PFSK-1 (cell line): ENCODE measurements at regions not wholly inside any gene's neighbourhood (a gene's known extent, or its start where the extent isn't known, plus 50 kb on each side); places are given as distances from the start of the nearest gene placed in this dataset.

ENCODE experiments used
- FOXP2 ChIP-seq: optimal IDR thresholded peaks from 2 replicates; pipeline ENCODE3; 2011; ENCODE audit warnings: borderline replicate concordance, control low read depth, inconsistent platforms; ENCODE audit not compliant: insufficient read depth; ENCODE audit errors: extremely low read length, extremely low read depth
- POLR2AphosphoS5 ChIP-seq: IDR thresholded peaks from 2 replicates; pipeline ENCODE4 v1.6.1; 2012; ENCODE audit warnings: low read depth, mild to moderate bottlenecking, control low read depth, low read length, moderate library complexity
- SIN3A ChIP-seq: IDR thresholded peaks from 2 replicates; pipeline ENCODE4 v1.6.1; 2012; ENCODE audit warnings: mild to moderate bottlenecking, low read length, moderate library complexity, borderline replicate concordance; ENCODE audit not compliant: insufficient read depth
- TAF1 ChIP-seq: IDR thresholded peaks from 2 replicates; pipeline ENCODE4 v1.6.1; 2012; ENCODE audit warnings: low read length, control low read depth, borderline replicate concordance; ENCODE audit not compliant: insufficient read depth
- TF ChIP-seq, protein P1 (sequence below), 2 experiments: IDR thresholded peaks; 2 replicates each; pipeline versions ENCODE4 v1.6.1 to v1.8.0; 2011 to 2012; ENCODE audit warnings: low read depth in 2 of 2, low read length in 2 of 2, control low read depth in 1 of 2, inconsistent platforms in 1 of 2, mild to moderate bottlenecking in 1 of 2, moderate library complexity in 1 of 2; ENCODE audit not compliant: insufficient read depth in 1 of 2

DNA sequence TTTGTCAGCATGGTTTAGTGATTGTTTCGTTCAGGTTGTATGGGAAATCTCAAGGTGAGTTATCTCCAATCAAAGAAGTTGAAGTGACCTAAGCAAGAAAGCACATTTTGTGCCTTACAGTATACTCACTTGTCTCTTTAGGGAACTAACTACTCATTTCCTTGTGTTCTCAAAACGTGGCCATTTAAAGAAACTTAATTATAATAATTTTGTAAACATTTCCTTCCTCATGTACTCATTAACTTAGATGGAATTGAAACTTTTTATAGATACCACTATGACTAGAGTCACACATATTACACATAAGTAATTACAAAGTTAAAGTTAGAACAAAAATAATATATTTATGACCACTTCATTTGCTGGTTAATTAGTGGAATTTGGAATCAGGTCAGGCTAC lies 552.6 kb downstream of the MRPL39 start:
- TF ChIP-seq SIN3A, result no peak
- no peak for TF ChIP-seq TAF1
- no peak for TF ChIP-seq POLR2AphosphoS5
- TF ChIP-seq FOXP2, result no peak
- TF ChIP-seq, protein P1, sequence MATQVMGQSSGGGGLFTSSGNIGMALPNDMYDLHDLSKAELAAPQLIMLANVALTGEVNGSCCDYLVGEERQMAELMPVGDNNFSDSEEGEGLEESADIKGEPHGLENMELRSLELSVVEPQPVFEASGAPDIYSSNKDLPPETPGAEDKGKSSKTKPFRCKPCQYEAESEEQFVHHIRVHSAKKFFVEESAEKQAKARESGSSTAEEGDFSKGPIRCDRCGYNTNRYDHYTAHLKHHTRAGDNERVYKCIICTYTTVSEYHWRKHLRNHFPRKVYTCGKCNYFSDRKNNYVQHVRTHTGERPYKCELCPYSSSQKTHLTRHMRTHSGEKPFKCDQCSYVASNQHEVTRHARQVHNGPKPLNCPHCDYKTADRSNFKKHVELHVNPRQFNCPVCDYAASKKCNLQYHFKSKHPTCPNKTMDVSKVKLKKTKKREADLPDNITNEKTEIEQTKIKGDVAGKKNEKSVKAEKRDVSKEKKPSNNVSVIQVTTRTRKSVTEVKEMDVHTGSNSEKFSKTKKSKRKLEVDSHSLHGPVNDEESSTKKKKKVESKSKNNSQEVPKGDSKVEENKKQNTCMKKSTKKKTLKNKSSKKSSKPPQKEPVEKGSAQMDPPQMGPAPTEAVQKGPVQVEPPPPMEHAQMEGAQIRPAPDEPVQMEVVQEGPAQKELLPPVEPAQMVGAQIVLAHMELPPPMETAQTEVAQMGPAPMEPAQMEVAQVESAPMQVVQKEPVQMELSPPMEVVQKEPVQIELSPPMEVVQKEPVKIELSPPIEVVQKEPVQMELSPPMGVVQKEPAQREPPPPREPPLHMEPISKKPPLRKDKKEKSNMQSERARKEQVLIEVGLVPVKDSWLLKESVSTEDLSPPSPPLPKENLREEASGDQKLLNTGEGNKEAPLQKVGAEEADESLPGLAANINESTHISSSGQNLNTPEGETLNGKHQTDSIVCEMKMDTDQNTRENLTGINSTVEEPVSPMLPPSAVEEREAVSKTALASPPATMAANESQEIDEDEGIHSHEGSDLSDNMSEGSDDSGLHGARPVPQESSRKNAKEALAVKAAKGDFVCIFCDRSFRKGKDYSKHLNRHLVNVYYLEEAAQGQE (IDR thresholded peaks at IDR 0.05; ENCODE audit: insufficient read depth in 1 of 2, low read depth in 2 of 2, low read length in 2 of 2), result no peak

DNA sequence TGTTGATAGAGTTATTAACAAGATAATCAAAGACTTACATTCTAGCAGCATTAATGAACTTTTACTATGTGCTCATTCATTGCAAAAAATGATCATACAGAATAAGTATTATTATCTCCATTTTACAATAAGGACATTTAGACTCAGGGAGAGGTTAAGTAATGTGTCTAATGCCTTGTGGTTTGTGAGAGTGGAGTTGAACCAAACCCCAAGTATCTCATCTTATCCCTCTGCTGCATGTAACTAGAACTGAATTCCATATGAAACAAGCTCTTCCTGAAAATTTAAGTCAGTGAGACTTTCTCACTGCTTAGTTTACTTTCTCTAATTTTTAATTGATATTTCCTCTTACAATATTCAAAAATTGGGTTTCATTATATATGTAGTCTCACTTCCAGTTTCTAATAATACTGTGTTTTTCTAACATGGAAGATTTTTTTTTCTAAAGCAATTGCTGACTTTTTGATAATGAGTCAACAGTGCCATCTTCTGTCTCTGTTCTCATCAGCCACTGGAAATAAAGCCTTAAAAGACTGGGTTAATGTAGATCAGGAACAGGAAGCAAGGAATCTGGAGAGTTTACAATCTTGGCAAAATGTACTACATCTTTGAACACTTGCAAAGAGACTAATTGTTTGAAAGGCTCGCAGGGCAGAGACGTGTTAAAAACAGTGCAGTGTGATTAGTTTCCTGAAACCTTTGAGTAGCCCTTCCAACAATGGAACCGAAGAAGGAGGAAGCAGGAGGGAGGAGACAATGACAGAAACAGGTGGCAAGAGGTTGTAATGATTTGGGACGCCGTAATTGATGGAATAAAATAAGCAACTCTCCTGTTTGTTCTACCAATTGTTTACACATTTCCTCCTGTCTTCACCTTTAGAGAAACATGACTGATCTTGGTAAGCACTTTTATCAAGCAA lies 567.6 kb downstream of the MRPL39 start:
- no peak for TF ChIP-seq SIN3A
- no peak for TF ChIP-seq TAF1
- no peak for TF ChIP-seq FOXP2
- TF ChIP-seq POLR2AphosphoS5, result no peak
- TF ChIP-seq, protein P1 (IDR thresholded peaks at IDR 0.05; ENCODE audit: insufficient read depth in 1 of 2, low read depth in 2 of 2, low read length in 2 of 2), result no peak

DNA sequence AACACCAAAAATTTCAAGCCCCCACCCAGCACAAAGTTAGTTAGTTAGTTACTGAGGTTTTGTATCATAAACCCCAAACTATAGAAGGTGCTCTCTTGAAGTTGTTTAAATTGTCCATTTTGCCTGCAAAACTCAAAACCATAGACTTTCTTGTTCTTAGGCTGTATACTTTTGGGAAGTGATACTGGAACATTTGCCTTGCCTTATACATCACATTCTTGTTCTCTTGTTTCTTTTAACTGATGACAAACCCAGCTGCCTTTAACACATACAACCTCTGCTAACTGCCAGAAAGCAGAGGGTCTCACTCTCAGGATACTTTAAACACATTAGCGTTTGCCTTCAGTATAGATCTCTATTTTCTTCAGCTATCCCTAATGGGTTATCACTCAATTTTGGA lies 570.5 kb downstream of the MRPL39 start:
- TF ChIP-seq SIN3A (no peak), TAF1 (no peak), POLR2AphosphoS5 (no peak), FOXP2 (no peak)
- TF ChIP-seq, protein P1 (IDR thresholded peaks at IDR 0.05; ENCODE audit: insufficient read depth in 1 of 2, low read depth in 2 of 2, low read length in 2 of 2), result no peak

DNA sequence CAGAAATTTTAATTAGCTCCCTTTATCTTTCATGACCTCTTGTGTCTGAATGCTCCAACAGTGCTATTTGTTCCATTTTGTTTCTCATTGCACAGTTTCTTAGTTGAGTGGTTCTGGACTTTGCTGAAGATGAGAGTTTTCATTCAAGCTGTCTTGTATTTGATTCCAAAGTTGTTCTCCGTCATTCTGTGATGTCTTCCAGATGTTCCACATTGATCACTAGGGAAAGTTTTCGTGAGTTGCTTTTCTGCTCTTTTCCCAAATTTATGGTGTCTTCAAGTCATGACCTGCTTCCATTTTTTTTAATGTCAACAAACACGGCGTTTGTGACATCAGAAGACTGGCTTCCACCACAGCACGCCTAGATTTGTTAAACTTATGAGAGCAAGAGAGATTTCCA lies 575.5 kb downstream of the MRPL39 start:
- TF ChIP-seq FOXP2 (no peak), SIN3A (no peak), TAF1 (no peak), POLR2AphosphoS5 (no peak)
- TF ChIP-seq, protein P1 (IDR thresholded peaks at IDR 0.05; ENCODE audit: insufficient read depth in 1 of 2, low read depth in 2 of 2, low read length in 2 of 2), result no peak

DNA sequence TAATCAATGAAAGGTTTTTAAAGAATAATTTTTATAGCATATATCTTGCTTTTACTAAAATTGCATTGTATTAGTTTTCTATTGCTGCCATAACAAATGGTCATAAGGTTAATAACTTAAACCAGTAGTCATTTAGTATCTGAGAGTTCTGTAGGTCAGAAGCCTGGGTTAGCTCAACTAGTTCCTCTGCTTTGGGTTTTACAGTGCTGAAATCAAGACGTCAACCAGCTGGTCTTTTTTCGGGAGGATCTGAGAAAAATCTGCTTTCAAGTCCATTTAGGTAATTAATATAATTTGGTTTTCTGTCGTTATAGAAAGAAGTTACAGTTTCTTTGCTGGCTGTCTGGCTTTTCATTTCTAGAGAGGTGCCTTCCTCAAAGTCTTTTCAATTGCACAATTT lies 577.7 kb downstream of the MRPL39 start:
- TF ChIP-seq POLR2AphosphoS5 (no peak), TAF1 (no peak), FOXP2 (no peak), SIN3A (no peak)
- TF ChIP-seq, protein P1 (IDR thresholded peaks at IDR 0.05; ENCODE audit: insufficient read depth in 1 of 2, low read depth in 2 of 2, low read length in 2 of 2), result no peak
